ENCODE measurements at regions not wholly inside any gene's neighbourhood (a gene's known extent, or its start where the extent isn't known, plus 50 kb on each side); places are given as distances from the start of the nearest gene placed in this dataset.

GRCh38 chr6:150713487-150713886 lies 113.8 kb downstream of the PLEKHG1 start:
- no peak for DNase-seq

- no peak for DNase-seq
Measured at GRCh38 chr6:150713931-150714330, 114.2 kb downstream of the PLEKHG1 start.

GRCh38 chr6:150715133-150715532 lies 115.4 kb downstream of the PLEKHG1 start:
- no peak for DNase-seq

- DNase-seq, result no peak
Measured at GRCh38 chr6:150717419-150717818, 117.7 kb downstream of the PLEKHG1 start.

GRCh38 chr6:150719099-150719766 lies 119.5 kb downstream of the PLEKHG1 start:
- no peak for DNase-seq

- no peak for DNase-seq
Measured at GRCh38 chr6:150719831-150720230, 120.1 kb downstream of the PLEKHG1 start.

- peak; percentile 32 for DNase-seq
Measured at GRCh38 chr6:150720774-150721233, 121.1 kb downstream of the PLEKHG1 start.

GRCh38 chr6:150721418-150722266 lies 122.0 kb downstream of the PLEKHG1 start:
- no peak for DNase-seq

- DNase-seq, result no peak
Measured at GRCh38 chr6:150722614-150723344, 123.1 kb downstream of the PLEKHG1 start.

GRCh38 chr6:150723345-150723658 lies 123.6 kb downstream of the PLEKHG1 start:
- DNase-seq, result no peak

GRCh38 chr6:150723857-150724256 lies 124.2 kb downstream of the PLEKHG1 start:
- no peak for DNase-seq

- no peak for DNase-seq
Measured at GRCh38 chr6:150725795-150726194, 126.1 kb downstream of the PLEKHG1 start.

GRCh38 chr6:150729188-150729748 lies 129.6 kb downstream of the PLEKHG1 start:
- DNase-seq, result no peak

GRCh38 chr6:150730801-150731457 lies 131.2 kb downstream of the PLEKHG1 start:
- no peak for DNase-seq

- DNase-seq, result no peak
Measured at GRCh38 chr6:150732765-150733539, 132.6 kb upstream of the MTHFD1L start.

GRCh38 chr6:150733726-150734125 lies 131.8 kb upstream of the MTHFD1L start:
- no peak for DNase-seq

GRCh38 chr6:150734235-150734634 lies 131.3 kb upstream of the MTHFD1L start:
- DNase-seq, result no peak

- DNase-seq, result no peak
Measured at GRCh38 chr6:150735341-150735851, 130.1 kb upstream of the MTHFD1L start.

- DNase-seq, result no peak
Measured at GRCh38 chr6:150738092-150738629, 127.3 kb upstream of the MTHFD1L start.

GRCh38 chr6:150739711-150740349 lies 125.7 kb upstream of the MTHFD1L start:
- DNase-seq, result no peak

GRCh38 chr6:150740453-150740852 lies 125.0 kb upstream of the MTHFD1L start:
- DNase-seq, result no peak

Data from hematopoietic multipotent progenitor cell treated with erythropoietin and hydrocortisone succinate and interleukin-3 and kit ligand, for 4 days (in vitro differentiated cells).